NCI-H146 (cell line): ENCODE measurements at regions not wholly inside any gene's neighbourhood (a gene's known extent, or its start where the extent isn't known, plus 50 kb on each side); places are given as distances from the start of the nearest gene placed in this dataset.

Source experiments
- DNase-seq: peaks from one replicate; lab custom pipeline; 2025; lab: John Stamatoyannopoulos, UW

DNA sequence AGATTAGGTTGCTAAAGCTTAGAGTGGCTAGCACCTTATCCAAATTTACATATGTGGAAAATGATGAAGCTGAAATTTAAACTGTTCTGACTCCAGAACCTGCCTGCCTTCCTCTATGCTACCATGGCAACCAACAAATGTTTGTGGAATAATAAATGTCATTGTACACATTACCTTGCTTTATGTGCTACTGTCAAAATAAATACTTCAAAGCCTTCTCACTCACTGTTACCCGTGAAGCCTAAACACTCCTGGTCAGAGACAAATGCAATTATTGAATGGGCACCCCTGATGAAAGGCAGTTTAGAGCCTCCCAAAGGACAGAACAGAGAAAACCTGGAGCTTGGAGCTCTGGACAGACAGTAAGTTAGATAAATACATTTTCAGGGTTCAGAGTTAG lies 158.6 kb downstream of the FAM114A2 start:
- peak; percentile 49 for DNase-seq

DNA sequence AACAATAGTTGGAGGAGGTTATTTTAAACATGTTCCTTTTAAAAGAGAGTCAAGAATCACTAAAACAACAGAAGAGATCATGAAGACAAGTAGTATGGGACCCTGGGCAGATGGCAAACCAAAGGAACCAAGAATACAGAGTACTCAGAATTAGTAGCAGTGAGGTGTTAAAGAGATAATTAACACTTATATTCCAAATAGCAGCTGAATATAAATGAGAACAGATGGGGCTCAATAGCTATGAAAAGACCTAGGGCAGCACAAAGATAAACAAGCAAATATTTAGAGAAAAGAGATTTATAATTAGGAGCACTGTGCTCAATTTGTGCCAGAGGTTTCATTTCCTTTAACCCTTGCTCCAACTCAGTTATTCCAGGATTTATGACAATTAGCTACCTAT lies 159.1 kb downstream of the FAM114A2 start:
- DNase-seq = peak; percentile 11

DNA sequence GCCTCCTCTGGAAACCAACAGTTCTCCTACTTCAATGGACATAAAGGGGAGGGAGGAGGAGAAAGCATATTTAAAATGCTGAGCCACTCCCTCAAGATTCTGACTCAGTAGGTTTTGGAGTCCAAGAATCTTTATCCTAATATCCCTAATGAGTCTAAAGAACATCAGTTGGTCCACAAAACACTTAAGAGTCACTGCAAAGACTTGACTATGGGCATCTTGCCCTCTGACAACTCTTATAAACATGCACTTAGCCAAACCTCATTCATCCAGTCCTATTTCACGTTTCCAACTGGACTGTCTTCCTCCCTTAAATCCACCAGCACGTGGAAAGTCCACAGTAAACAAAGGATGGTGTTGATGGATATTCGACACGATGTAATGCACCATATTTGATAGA lies 172.5 kb downstream of the FAM114A2 start:
- DNase-seq = no peak

DNA sequence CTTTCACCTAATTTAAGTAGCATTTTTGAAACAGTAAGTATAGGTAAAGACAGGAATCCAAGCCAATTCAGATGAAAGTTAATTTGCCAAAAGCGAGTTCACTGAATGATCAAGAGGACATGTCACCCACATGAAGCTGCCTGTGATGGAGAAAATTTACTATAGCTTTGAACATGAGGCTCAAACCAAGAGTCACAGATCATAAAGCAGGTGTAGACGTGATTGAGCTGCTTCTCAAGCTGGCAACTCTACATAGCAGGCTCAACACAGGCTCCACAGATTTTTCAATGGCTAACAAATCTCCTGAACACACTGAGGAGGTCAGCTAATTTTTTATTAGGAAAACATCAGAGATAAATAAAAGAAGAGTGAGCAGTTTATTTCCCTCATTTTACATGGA lies 173.7 kb downstream of the FAM114A2 start:
- no peak for DNase-seq

DNA sequence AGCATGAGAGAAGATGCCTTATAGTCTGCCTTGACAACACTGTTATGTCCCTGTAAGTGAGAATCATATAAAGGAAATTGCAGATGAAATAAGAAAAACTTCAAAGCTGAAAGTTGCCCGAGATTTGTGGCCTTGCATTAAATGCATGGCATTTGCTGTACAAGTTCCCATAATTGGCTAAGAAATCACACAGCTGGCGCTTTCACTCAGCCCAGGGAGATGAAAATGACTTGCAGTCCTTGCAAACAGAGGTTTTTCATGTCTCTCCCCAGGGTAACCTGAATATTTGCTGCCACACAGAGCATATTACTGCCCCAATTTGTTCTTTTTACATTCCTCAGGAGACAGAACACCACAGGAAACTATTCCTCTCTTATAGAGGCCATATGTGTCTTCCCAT lies 174.8 kb downstream of the FAM114A2 start:
- DNase-seq = no peak
